ENCODE measurements at regions not wholly inside any gene's neighbourhood (a gene's known extent, or its start where the extent isn't known, plus 50 kb on each side); places are given as distances from the start of the nearest gene placed in this dataset.

DNA sequence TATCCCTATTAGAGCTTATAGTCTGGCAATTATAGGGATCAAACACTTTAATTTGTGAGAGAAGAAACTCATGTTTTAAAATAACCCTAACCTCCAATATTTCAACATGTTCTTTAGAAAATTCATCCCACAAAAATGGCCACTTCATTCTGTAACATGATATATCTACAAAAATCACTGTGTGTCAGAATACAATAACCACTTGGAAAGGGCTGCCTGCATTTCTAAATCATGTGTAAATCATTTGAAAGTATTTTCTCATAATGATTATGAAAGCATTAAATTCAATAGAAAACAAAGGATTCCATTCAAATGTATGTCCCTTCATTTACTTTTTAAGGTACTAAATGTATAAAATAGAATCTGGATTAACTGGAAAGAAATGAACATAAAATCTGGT is 101.4 kb upstream of the NHSL1 start:
- Mint-ChIP-seq H3K36me3 (peaks cover 4% of the 10 kb centered on the region), H3K4me3 (no peak overlapping the region), H3K9me3 (no peaks in the 10 kb centered on the region), H3K27me3 (no peaks in the 10 kb centered on the region), H3K4me1 (ENCODE audit: unreplicated experiment) (peaks cover 5% of the 10 kb centered on the region), H3K27ac (no peak overlapping the region)
- DNase-seq (ENCODE audit: extremely low spot score, unreplicated experiment) = no peak
- TF ChIP-seq, protein P1, sequence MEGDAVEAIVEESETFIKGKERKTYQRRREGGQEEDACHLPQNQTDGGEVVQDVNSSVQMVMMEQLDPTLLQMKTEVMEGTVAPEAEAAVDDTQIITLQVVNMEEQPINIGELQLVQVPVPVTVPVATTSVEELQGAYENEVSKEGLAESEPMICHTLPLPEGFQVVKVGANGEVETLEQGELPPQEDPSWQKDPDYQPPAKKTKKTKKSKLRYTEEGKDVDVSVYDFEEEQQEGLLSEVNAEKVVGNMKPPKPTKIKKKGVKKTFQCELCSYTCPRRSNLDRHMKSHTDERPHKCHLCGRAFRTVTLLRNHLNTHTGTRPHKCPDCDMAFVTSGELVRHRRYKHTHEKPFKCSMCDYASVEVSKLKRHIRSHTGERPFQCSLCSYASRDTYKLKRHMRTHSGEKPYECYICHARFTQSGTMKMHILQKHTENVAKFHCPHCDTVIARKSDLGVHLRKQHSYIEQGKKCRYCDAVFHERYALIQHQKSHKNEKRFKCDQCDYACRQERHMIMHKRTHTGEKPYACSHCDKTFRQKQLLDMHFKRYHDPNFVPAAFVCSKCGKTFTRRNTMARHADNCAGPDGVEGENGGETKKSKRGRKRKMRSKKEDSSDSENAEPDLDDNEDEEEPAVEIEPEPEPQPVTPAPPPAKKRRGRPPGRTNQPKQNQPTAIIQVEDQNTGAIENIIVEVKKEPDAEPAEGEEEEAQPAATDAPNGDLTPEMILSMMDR (conservative IDR thresholded peaks at IDR 0.05) = no peak

DNA sequence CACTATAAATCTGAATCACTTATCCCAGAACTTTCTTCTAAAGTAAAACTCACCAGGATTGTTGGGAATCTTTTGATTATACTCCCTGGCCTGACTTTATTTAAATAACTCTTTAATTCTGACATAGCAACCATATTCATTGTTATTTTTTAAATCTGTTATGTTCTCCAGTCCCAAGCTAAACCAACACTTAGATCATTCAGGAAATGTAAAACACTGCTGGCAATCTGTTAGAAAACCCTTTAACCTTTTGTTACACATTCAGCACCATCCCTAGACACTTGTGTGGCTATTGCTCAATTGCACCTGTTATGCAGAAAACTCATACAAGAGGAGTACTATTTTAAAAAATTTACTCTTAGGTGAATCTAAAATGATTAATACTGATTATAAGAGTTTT is 101.8 kb upstream of the NHSL1 start:
- Mint-ChIP-seq H3K36me3 (peaks cover 4% of the 10 kb centered on the region), H3K4me3 (no peak overlapping the region), H3K9me3 (no peaks in the 10 kb centered on the region), H3K27ac (no peak overlapping the region), H3K4me1 (ENCODE audit: unreplicated experiment) (peaks cover 5% of the 10 kb centered on the region), H3K27me3 (no peaks in the 10 kb centered on the region)
- TF ChIP-seq, protein P1 (conservative IDR thresholded peaks at IDR 0.05) = no peak
- no peak for DNase-seq (ENCODE audit: extremely low spot score, unreplicated experiment)

DNA sequence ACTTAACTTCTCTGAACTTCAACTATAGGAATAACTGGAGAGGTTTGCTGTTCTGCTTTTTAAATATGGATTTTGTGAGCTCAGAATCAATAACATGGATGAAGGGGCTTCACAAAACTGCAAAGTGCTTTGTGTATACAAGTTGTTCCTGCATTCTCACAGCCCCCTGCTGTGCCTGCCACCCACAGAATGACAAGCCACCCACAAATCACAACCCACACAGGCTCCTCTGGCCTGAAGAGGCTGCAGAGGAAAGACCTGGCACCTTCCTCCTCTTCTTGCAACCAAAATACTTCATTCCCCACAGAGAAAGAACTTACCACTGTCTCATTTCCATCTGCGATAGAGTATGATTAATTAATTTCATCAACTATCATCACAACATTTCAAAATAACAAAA is 106.7 kb upstream of the NHSL1 start:
- H3K27ac Mint-ChIP-seq = no peak overlapping the region
- H3K27me3 Mint-ChIP-seq = no peaks in the 10 kb centered on the region
- no peak for DNase-seq (ENCODE audit: extremely low spot score, unreplicated experiment)

DNA sequence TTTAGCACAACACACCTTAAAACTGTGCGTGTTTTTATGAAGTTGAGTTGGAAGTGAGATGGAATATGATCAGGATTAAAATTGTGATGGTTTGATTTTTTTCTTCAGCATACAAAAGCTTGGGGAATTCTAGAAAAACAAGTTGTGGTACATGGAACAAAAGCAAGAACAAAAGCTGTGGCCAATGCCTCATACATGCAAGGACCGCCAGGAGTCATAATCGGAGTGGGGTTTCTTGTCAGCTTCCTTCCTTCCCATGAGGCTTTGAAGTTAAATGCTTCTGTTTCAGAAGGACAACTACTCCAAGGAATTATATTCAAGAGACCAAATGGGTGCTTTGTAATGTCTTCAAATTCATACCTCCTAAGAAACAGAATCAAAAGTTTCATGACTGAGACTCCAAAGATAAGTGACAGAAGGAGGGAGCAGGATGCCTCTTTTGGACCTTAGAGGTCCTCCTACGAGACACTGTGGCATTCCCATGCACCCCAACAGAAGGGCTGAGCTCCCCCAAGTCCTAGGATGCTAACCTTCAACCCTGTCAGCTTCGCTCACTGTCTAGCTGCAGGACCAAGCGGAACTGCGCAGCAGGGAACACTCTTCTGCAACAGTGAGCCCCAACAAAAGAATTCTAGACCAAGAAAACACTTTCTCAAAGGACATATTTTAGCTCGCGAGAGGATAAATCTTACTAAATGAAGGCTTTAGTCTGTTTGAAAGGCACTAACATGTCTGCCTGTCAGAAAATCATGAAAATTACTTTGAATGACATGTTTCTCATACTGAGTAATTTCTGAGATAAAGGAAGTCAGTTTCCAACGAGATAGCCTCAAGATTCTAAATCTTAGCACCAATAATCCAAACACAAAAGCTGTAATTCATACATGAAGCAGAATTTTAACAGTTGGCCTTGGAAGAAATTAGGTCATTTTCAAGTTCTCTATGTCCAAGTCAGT is 108.5 kb upstream of the NHSL1 start:
- H3K4me1 Mint-ChIP-seq (ENCODE audit: unreplicated experiment) = peaks cover 4% of the 10 kb centered on the region
- no peak overlapping the region for H3K4me3 Mint-ChIP-seq
- DNase-seq (ENCODE audit: extremely low spot score, unreplicated experiment) = no peak
- H3K9me3 Mint-ChIP-seq = no peaks in the 10 kb centered on the region
- H3K36me3 Mint-ChIP-seq = peaks cover 4% of the 10 kb centered on the region
- H3K27me3 Mint-ChIP-seq = no peaks in the 10 kb centered on the region
- no peak overlapping the region for H3K27ac Mint-ChIP-seq
- TF ChIP-seq, protein P1 (conservative IDR thresholded peaks at IDR 0.05) = no peak

More for the DNA sequence above, 106.7 kb upstream of the NHSL1 start:
- Mint-ChIP-seq H3K4me3 (no peak overlapping the region), H3K9me3 (no peaks in the 10 kb centered on the region), H3K4me1 (ENCODE audit: unreplicated experiment) (peaks cover 4% of the 10 kb centered on the region), H3K36me3 (peaks cover 4% of the 10 kb centered on the region)
- TF ChIP-seq, protein P1 (conservative IDR thresholded peaks at IDR 0.05) = no peak

DNA sequence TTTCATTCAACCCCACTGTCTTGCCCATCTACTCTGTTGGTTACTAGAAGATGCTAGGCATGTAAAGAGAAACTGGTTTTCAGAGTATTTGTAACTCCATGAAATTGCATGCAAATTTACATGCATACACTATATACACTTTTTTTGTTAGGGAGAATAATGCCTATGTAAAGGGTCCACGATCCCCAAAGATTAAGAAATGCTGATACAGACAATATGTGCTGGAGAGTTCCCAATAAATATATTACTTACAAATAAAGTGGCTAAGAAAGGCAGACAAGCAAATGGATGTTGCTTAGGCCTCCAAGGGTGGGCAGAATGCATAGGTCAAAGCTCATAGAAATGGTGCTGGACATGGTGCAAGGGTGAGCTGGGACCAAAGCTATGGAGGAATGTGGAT is 109.6 kb upstream of the NHSL1 start:
- TF ChIP-seq, protein P1 (conservative IDR thresholded peaks at IDR 0.05) = no peak
- Mint-ChIP-seq H3K4me1 (ENCODE audit: unreplicated experiment) (peaks cover 4% of the 10 kb centered on the region), H3K4me3 (no peak overlapping the region), H3K27ac (no peak overlapping the region), H3K36me3 (no peaks in the 10 kb centered on the region), H3K27me3 (no peaks in the 10 kb centered on the region), H3K9me3 (no peaks in the 10 kb centered on the region)
- no peak for DNase-seq (ENCODE audit: extremely low spot score, unreplicated experiment)

Measured in type B pancreatic cell (in vitro differentiated cells).